ENCODE measurements at regions not wholly inside any gene's neighbourhood (a gene's known extent, or its start where the extent isn't known, plus 50 kb on each side); places are given as distances from the start of the nearest gene placed in this dataset.
"Not testable (repeated sequence)": the region's sequence is repeated elsewhere in the genome, so short reads cannot be mapped to it uniquely, and the experiment has no call there.

GRCh38 chr3:177494216-177494615 lies 296.9 kb upstream of the TBL1XR1 start:
- H3K27me3 Mint-ChIP-seq (ENCODE audit: insufficient read depth, unreplicated experiment): no peaks in the 10 kb centered on the region
- BruUV-seq (replicated peaks): no TSS peak
- H3K4me3 Mint-ChIP-seq (ENCODE audit: unreplicated experiment): no peak overlapping the region
- no peaks in the 10 kb centered on the region for H3K36me3 Mint-ChIP-seq (ENCODE audit: insufficient read depth, unreplicated experiment)
- H3K9me3 Mint-ChIP-seq (ENCODE audit: unreplicated experiment): peaks cover 2% of the 10 kb centered on the region
- ChIA-PET POLR2A (no interaction called here), CTCF (interaction anchor here (0.6 to 1.0 kb wide), 2 partner anchors 13 to 23 kb away, joined by 3 read pairs; no protein-coding TSS in a partner anchor)
- H3K27ac Mint-ChIP-seq (ENCODE audit: low read depth, unreplicated experiment): no peak overlapping the region
- H3K4me1 Mint-ChIP-seq (ENCODE audit: insufficient read depth, unreplicated experiment): peaks cover 14% of the 10 kb centered on the region
- intact Hi-C loops (cut with micrococcal nuclease): no loop called here
- no peak for DNase-seq (ENCODE audit: unreplicated experiment)
- TF ChIP-seq CTCF (IDR thresholded peaks at IDR 0.05; ENCODE audit: unreplicated experiment): no peak

GRCh38 chr3:177495566-177495965 lies 298.3 kb upstream of the TBL1XR1 start:
- H3K36me3 Mint-ChIP-seq (ENCODE audit: insufficient read depth, unreplicated experiment): no peaks in the 10 kb centered on the region
- intact Hi-C loops (cut with micrococcal nuclease): no loop called here
- BruUV-seq (replicated peaks): no TSS peak
- TF ChIP-seq CTCF (IDR thresholded peaks at IDR 0.05; ENCODE audit: unreplicated experiment): no peak
- DNase-seq (ENCODE audit: unreplicated experiment): no peak
- H3K9me3 Mint-ChIP-seq (ENCODE audit: unreplicated experiment): no peaks in the 10 kb centered on the region
- no peaks in the 10 kb centered on the region for H3K27me3 Mint-ChIP-seq (ENCODE audit: insufficient read depth, unreplicated experiment)
- ChIA-PET CTCF (interaction anchor here (0.9 kb wide), 1 partner anchor 282 kb away, joined by 3 read pairs; no protein-coding TSS in a partner anchor), POLR2A (no interaction called here)
- peaks cover 14% of the 10 kb centered on the region for H3K4me1 Mint-ChIP-seq (ENCODE audit: insufficient read depth, unreplicated experiment)
- H3K27ac Mint-ChIP-seq (ENCODE audit: low read depth, unreplicated experiment): no peak overlapping the region
- H3K4me3 Mint-ChIP-seq (ENCODE audit: unreplicated experiment): no peak overlapping the region

GRCh38 chr3:177498037-177498857 lies 301.0 kb upstream of the TBL1XR1 start:
- Mint-ChIP-seq H3K27me3 (ENCODE audit: insufficient read depth, unreplicated experiment) (no peaks in the 10 kb centered on the region), H3K4me3 (ENCODE audit: unreplicated experiment) (no peak overlapping the region), H3K9me3 (ENCODE audit: unreplicated experiment) (no peaks in the 10 kb centered on the region), H3K27ac (ENCODE audit: low read depth, unreplicated experiment) (no peak overlapping the region), H3K36me3 (ENCODE audit: insufficient read depth, unreplicated experiment) (no peaks in the 10 kb centered on the region), H3K4me1 (ENCODE audit: insufficient read depth, unreplicated experiment) (peaks cover 6% of the 10 kb centered on the region)
- DNase-seq (ENCODE audit: unreplicated experiment): peak; percentile 98
- BruUV-seq (replicated peaks): no TSS peak
- no peak for TF ChIP-seq CTCF (IDR thresholded peaks at IDR 0.05; ENCODE audit: unreplicated experiment)
- POLR2A ChIA-PET: interaction anchor here (0.6 to 1.8 kb wide), 14 partner anchors 11 to 138 kb away, joined by 3 to 6 read pairs (median 3); no protein-coding TSS in a partner anchor
- CTCF ChIA-PET: interaction anchor here (0.6 to 1.2 kb wide), 3 partner anchors 10 to 887 kb away, joined by 3 to 4 read pairs (median 3); no protein-coding TSS in a partner anchor
- intact Hi-C loops (cut with micrococcal nuclease): loop anchor here (1.0 kb wide), 1 partner anchor 20 kb away; no protein-coding TSS in a partner anchor

- intact Hi-C loops (cut with micrococcal nuclease); H3K27me3 Mint-ChIP-seq (ENCODE audit: insufficient read depth, unreplicated experiment); H3K9me3 Mint-ChIP-seq (ENCODE audit: unreplicated experiment); H3K4me1 Mint-ChIP-seq (ENCODE audit: insufficient read depth, unreplicated experiment); DNase-seq (ENCODE audit: unreplicated experiment); H3K4me3 Mint-ChIP-seq (ENCODE audit: unreplicated experiment); BruUV-seq (replicated peaks); H3K27ac Mint-ChIP-seq (ENCODE audit: low read depth, unreplicated experiment); H3K36me3 Mint-ChIP-seq (ENCODE audit: insufficient read depth, unreplicated experiment): not testable (repeated sequence)
- POLR2A ChIA-PET: interaction anchor here (1.2 to 1.5 kb wide), 2 partner anchors 12 to 91 kb away, joined by 4 to 6 read pairs; no protein-coding TSS in a partner anchor
- CTCF ChIA-PET: interaction anchor here (1.2 kb wide), 1 partner anchor 9 kb away, joined by 3 read pairs; no protein-coding TSS in a partner anchor
Measured at GRCh38 chr3:177499039-177499438, 301.8 kb upstream of the TBL1XR1 start.
